ENCODE measurements at regions not wholly inside any gene's neighbourhood (a gene's known extent, or its start where the extent isn't known, plus 50 kb on each side); places are given as distances from the start of the nearest gene placed in this dataset.

- TF ChIP-seq, protein P1, sequence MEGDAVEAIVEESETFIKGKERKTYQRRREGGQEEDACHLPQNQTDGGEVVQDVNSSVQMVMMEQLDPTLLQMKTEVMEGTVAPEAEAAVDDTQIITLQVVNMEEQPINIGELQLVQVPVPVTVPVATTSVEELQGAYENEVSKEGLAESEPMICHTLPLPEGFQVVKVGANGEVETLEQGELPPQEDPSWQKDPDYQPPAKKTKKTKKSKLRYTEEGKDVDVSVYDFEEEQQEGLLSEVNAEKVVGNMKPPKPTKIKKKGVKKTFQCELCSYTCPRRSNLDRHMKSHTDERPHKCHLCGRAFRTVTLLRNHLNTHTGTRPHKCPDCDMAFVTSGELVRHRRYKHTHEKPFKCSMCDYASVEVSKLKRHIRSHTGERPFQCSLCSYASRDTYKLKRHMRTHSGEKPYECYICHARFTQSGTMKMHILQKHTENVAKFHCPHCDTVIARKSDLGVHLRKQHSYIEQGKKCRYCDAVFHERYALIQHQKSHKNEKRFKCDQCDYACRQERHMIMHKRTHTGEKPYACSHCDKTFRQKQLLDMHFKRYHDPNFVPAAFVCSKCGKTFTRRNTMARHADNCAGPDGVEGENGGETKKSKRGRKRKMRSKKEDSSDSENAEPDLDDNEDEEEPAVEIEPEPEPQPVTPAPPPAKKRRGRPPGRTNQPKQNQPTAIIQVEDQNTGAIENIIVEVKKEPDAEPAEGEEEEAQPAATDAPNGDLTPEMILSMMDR (IDR thresholded peaks at IDR 0.05): no peak
- no peak for TF ChIP-seq POLR2A (IDR thresholded peaks at IDR 0.05)
These were observed 190.5 kb downstream of the IRX1 start for GRCh38 chr5:3786165-3786564.
